AML-193 (cell line): ENCODE measurements at regions not wholly inside any gene's neighbourhood (a gene's known extent, or its start where the extent isn't known, plus 50 kb on each side); places are given as distances from the start of the nearest gene placed in this dataset.
"Not testable (repeated sequence)": the region's sequence is repeated elsewhere in the genome, so short reads cannot be mapped to it uniquely, and the experiment has no call there.

ENCODE experiments used
- DNase-seq, 2 experiments: peaks; one replicate each; lab custom pipeline; 2025; lab: John Stamatoyannopoulos, UW

DNA sequence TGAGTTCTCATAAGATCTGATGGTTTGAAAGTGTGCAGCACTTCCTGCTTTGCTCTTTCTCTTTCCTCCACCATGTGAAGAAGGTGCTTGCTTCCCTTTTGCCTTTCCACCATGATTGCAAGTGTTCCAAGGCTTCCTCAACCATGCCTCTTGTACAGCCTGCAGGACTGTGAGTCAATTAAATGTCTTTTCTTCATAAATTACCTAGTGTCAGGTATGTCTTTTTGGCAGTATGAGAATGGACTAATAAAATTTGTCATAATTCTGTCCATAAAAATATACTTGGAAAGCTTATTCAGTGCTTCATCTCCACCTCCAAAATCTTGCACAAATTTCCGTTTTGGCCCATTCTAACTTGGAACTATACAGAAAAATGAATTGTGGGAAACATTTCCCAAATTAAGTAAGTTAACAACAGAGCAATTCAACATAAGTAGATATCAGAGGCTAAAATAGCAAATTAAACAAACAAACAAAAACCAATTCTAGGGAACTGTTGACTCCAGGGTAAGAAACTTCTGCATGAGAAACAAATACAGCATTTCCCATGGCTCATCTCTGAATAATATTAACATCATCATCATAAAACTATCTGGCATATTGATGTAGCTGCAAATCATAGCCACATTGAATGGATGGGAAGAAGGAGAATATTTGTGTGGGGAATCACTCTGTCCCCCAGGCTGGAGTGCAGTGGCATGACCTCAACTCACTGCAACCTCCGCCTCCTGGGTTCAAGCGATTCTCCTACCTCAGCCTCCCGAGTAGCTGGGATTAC, 459.5 kb upstream of the FAR2 start:
- DNase-seq = no peak

DNA sequence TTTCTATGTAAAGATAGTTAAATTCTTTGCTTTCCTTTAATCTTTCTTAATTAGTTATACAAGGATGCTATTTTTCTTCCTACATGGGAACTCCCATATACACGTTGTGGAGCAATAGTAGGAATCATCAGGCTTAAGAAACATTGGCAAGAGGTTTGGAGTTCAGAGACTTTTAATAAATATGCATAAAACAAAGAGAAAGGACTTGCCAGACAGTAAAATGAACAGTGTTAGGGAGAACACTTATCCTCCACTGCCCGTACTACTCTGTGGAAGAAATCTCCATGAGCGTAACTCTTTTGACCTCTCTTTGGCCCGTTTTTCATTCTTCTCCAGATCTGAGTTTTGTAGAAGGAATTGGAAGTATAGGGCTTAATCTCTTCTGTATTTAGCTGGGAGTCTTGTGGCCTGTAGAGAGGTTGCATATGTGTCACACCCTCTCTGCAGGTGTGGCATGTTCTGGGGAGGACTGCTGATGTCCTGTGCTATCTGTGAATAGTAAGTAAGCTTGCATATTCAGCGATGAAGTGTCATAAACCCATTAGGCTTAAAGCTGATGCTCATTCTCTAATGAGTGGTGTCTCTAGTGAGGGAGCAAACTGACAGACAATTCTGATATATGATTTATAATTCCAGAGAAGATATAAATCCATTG, 455.4 kb upstream of the FAR2 start:
- no peak for DNase-seq

GRCh38 chr12:28698553-28698952, 450.5 kb upstream of the FAR2 start:
- DNase-seq = no peak

DNA sequence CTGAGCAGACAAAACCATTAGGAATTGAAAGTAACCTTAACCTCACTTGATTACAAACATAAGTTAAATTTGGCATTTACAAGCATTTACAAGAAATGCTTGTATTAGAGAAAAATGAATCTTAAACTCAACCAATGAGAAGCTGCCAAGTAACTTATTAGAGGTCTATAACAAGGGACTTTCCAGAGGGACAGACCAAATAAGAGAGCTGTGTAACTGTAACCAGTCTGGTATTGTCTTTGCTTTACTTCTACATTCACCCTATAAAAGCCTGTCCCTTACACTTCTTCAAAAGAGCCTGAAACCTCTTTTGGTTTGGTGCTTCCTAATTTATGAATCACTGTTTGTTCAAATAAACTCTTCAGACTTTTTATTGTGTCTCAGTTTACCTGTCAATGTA, 450.0 kb upstream of the FAR2 start:
- DNase-seq = no peak

GRCh38 chr12:28700161-28700560, 448.9 kb upstream of the FAR2 start:
- DNase-seq = no peak

DNA sequence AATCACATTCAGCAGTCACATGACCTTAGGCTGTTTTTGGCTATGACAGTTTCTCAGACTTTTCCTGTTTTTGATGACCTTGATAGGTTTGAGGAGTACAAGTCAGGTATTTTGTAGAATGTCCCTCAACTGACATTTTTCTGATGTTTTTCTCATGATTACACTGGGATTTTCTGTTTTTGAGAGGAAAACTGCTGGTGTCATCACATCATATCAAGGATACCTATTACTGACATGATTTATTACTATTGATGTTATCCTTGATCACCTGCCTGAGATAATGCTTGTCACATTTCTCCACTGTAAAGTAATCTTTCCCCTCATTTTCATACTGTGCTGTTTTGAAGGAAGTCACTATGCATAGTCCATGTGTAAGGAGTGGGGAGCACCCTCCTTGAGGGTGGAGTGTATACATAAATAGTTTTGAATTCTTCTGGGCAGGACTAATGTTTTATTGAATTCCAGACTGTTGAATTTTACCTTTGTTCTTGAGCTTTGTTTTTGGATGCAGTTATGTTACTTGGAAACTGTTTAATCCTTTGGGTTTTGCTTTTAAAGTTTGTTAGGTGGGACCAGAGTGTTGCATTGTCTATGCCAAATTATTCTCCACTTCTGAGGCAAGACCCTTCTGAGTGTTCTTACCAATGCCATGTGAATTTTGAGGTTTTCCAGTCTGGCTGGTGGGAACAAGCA, 444.5 kb upstream of the FAR2 start:
- DNase-seq = no peak

- DNase-seq = no peak
Measured at GRCh38 chr12:28708918-28709371, 440.1 kb upstream of the FAR2 start.

GRCh38 chr12:28709986-28710685, 438.9 kb upstream of the FAR2 start:
- no peak for DNase-seq

GRCh38 chr12:28710882-28711281, 438.2 kb upstream of the FAR2 start:
- no peak for DNase-seq

DNA sequence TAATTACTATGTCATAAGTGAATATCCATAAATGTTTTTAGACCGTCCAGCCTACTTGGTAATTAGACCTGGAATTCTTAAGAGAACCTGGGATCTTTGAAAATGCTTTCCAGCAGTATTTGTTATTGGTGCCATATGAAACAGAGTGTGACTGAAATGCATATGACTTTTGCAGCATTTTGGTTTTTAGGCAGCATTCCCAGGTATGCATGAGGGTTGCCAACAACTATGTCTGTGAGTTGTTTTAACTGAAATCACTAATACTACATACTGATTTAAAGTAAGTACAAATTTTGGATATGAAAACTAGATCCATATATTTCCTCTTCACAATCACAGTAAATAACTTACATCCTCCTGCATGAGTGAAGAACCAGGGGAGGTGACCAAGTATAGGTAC, 437.7 kb upstream of the FAR2 start:
- no peak for DNase-seq

DNA sequence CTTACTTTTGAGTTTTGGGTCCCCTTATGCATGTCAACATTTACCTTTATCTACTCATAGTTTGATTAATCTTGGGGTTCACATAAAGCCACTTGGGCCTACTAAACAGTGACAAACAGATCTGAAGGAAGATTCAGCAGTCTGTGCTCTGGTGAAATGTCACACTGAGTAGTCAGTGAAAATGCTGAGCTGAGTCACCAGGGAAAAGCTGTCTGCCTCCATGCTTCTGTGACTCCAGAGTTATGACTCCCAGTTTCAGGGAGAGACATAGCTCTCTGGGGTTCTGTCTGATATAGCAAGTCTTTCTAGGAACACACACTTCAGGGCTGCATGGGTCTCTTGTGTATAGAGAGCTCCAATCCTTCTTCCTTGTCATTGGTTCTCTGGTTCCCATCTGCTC, 406.3 kb upstream of the FAR2 start:
- no peak for DNase-seq

GRCh38 chr12:28746734-28747325, 402.2 kb upstream of the FAR2 start:
- DNase-seq = no peak

GRCh38 chr12:28750946-28751685, 398.0 kb upstream of the FAR2 start:
- peak in 1 of 2 experiments; percentile 1 for DNase-seq

DNA sequence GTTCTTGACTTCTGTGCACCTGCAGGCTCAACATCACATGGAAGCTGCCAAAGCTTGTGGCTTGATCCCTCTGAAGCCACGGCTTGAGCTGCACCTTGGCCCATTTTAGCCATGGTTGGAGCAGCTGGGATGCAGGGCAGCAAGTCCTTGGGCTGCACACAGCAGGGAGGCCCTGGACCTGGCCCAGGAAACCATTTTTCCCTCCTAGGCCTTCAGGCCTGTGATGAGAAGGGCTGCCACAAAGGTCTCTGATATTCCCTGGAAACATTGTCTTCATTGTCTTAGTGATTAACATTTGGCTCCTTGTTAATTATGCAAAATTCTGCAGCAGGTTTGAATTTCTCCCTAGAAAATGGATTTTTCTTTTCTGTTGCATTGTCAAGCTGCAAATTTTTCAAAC, 394.1 kb upstream of the FAR2 start:
- no peak for DNase-seq

DNA sequence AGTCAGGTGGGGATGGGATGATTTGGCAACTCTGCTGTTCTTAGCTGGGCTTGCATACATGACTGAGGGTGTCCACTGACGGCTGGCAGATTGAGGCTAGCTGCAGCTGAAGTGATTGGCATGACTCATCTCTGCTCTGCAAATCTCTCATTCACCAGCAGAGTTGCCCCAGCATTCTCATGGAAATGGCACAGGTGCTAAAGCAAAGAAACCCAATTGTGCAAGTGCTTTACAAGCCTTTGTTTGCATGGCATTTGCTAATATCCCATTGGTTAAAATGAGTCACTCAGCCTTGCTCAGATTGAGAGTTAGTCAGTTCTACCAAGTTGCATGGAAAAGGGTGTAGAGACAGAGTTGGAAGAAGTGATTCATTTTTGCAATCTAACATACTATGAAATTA, 389.7 kb upstream of the FAR2 start:
- no peak for DNase-seq

DNA sequence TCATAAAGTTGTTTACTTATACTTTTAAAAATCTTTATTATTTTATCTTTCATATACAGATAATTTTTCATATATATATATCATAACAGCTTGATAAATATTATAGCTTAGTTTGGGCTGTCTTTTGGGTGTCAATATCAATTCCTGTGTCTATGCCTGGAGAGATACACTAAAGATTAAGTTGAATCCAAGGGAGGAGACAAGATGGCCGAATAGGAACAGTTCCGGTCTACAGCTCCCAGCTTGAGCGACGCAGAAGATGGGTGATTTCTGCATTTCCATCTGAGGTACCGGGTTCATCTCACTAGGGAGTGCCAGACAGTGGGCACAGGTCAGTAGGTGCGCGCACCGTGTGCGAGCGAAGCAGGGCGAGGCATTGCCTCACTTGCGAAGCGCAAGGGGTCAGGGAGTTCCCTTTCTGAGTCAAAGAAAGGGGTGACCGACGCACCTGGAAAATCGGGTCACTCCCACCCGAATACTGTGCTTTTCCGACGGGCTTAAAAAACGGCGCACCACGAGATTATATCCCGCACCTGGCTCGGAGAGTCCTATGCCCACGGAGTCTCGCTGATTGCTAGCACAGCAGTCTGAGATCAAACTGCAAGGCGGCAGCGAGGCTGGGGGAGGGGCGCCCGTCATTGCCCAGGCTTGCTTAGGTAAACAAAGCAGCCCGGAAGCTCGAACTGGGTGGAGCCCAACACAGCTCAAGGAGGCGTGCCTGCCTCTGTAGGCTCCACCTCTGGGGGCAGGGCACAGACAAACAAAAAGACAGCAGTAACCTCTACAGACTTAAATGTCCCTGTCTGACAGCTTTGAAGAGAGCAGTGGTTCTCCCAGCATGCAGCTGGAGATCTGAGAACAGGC, 388.8 kb upstream of the FAR2 start:
- DNase-seq = not testable (repeated sequence)

DNA sequence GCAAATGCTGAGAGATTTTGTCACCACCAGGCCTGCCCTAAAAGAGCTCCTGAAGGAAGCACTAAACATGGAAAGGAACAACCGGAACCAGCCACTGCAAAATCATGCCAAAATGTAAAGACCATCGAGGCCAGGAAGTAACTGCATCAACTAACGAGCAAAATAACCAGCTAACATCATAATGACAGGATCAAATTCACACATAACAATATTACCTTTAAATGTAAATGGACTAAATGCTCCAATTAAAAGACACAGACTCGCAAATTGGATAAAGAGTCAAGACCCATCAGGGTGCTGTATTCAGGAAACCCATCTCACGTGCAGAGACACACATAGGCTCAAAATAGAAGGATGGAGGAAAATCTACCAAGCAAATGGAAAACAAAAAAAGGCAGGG, 387.2 kb upstream of the FAR2 start:
- not testable (repeated sequence) for DNase-seq

DNA sequence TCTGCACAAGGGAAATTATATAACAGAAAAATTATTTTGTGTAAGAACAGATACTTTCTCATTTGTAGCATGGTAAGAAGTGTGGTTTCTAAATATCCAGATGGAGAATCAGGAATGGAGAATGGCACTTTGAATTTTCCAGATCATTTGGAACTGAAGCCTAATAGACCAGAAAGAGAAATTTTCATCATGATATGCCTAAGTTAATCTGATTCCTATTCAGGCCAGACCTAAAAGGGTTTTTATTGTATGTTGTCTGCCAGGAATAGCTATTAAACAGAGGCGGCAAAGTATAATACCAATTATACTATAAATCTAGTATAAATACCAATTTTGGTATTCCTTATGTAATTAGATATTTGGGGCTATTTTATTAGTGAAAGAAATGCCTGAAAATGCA, 382.7 kb upstream of the FAR2 start:
- DNase-seq = no peak

DNA sequence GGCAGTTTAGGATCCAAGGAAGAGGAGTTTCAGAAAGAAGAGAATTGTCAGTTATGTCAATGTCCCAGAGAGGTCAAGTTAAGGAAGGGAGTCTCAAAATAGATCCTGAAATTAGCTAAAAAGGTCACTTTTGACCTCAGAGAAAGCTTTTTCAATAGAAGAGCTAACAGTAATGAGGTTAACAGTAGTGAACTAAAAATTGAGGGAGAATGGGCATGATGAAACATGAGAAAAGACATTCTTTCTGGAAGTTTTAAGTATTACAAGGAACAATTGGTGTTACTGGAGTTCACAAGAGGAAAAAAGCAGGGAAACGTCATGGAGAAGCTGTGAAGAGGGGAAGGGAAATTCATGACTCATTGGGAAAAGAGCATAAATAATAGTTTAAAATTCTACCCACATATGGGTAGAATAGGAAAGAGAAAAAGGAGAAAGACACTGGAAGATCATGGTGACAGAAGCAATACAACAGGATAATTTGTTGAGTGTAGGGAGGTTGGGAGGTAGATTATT, 381.2 kb upstream of the FAR2 start:
- no peak for DNase-seq

GRCh38 chr12:28770322-28770721, 378.8 kb upstream of the FAR2 start:
- DNase-seq = no peak
